HepG2 (cell line): ENCODE measurements at regions not wholly inside any gene's neighbourhood (a gene's known extent, or its start where the extent isn't known, plus 50 kb on each side); places are given as distances from the start of the nearest gene placed in this dataset.

Experiments
- ATAC-seq: fragments of 200-7000 bp; cut with Tn5 transposase; 3 replicates; pipeline ENCODE4 v1.9.1; 2020; ENCODE audit warnings: mild to moderate bottlenecking, moderate library complexity
- BruUV-seq: library from RNA; stranded (reverse); fragments of 400-500 nt; replicated peaks from 2 replicates; lab custom pipeline; 2021; lab: Mats Ljungman, UMichigan
- CTCF ChIA-PET: fragments of 300-600 bp; formaldehyde crosslinking; extraction: SDS; loops from one replicate; lab custom pipeline; 2021; ENCODE audit warnings: low total read pairs, inconsistent platforms, low intra/inter-chr PET ratio; lab: Yijun Ruan, JAX
- POLR2A ChIA-PET: fragments of 350-600 bp; sonication (Branson Sonifier 250); formaldehyde crosslinking; loops from one replicate; lab custom pipeline; 2020; ENCODE audit warnings: antibody characterized with exemption, inconsistent platforms; lab: Yijun Ruan, JAX
- DNase-seq: peaks from one replicate; pipeline ENCODE4 v3.0.0-alpha.2; 2015; ENCODE audit warnings: low spot score
- FAIRE-seq: peaks from 3 replicates; lab custom pipeline; 2011; peaks lifted over from hg19 to GRCh38; lab: Jason Lieb, UNC
- H2AFZ ChIP-seq: one replicate; pipeline ENCODE4 v1.6.1; 2011; ENCODE audit warnings: low read length, inconsistent platforms
- H3K27ac ChIP-seq: fragments of 300-600 bp; 3 replicates; pipeline ENCODE4 v1.8.0; 2011; ENCODE audit warnings: mixed run types, mild to moderate bottlenecking, mixed read lengths, low read length, inconsistent platforms; ENCODE audit not compliant: insufficient read depth; ENCODE audit errors: extremely low read length
- H3K27me3 ChIP-seq, 2 experiments: fragments of 200-600 bp in 1 of 2; 2 replicates in 1 of 2; 3 replicates in 1 of 2; pipeline versions ENCODE4 v1.6.0 to v1.8.0; 2011; ENCODE audit warnings: low read length in 2 of 2, mild to moderate bottlenecking in 2 of 2, moderate library complexity in 2 of 2, inconsistent platforms in 1 of 2; ENCODE audit not compliant: insufficient read depth in 2 of 2, control insufficient read depth in 1 of 2
- H3K36me3 ChIP-seq, 2 experiments: fragments of 200-600 bp in 1 of 2; replicated peaks in 1 of 2; 2 replicates in 1 of 2; 3 replicates in 1 of 2; pipeline versions ENCODE4 v1.5.1 to v1.8.0; 2011; ENCODE audit warnings: low read length in 2 of 2, inconsistent platforms in 1 of 2; ENCODE audit not compliant: insufficient read depth in 2 of 2, control insufficient read depth in 1 of 2
- H3K4me1 ChIP-seq: 2 replicates; pipeline ENCODE4 v1.5.1; 2012; ENCODE audit warnings: low read length, inconsistent platforms; ENCODE audit not compliant: insufficient read depth
- H3K4me2 ChIP-seq: 2 replicates; pipeline ENCODE4 v1.6.0; 2011; ENCODE audit warnings: low read depth, low read length, inconsistent platforms
- H3K4me3 ChIP-seq, 3 experiments: fragments of 200-600 bp in 1 of 3; sonication (generic), shearing (Covaris generic) in 1 of 3; replicated peaks in 1 of 3; 2 replicates each; pipeline ENCODE4 v1.5.1; 2011 to 2016; ENCODE audit warnings: low read length in 3 of 3, inconsistent platforms in 2 of 3, low read depth in 2 of 3, mild to moderate bottlenecking in 2 of 3, control low read depth in 1 of 3, mixed read lengths in 1 of 3; ENCODE audit not compliant: insufficient read depth in 1 of 3
- H3K79me2 ChIP-seq: one replicate; pipeline ENCODE4 v1.6.1; 2011; ENCODE audit warnings: low read length, inconsistent platforms; ENCODE audit not compliant: insufficient read depth
- H3K9ac ChIP-seq: 2 replicates; pipeline ENCODE4 v1.6.0; 2011; ENCODE audit warnings: mild to moderate bottlenecking, low read depth, low read length, inconsistent platforms; ENCODE audit not compliant: insufficient read depth
- H3K9me3 ChIP-seq: 2 replicates; pipeline ENCODE4 v1.5.1; 2012; ENCODE audit warnings: mild to moderate bottlenecking, low read length
- H4K20me1 ChIP-seq: 2 replicates; pipeline ENCODE4 v1.6.0; 2011; ENCODE audit warnings: inconsistent platforms, mild to moderate bottlenecking, low read length, moderate library complexity; ENCODE audit not compliant: insufficient read depth
- ARNT2 ChIP-seq: sonication (generic); formaldehyde crosslinking; IDR thresholded peaks from 2 replicates; pipeline ENCODE4 v1.8.0; 2022; ENCODE audit warnings: mild to moderate bottlenecking, low read depth, missing genetic modification reagents, moderate library complexity
- CENPX ChIP-seq: sonication (generic); formaldehyde crosslinking; IDR thresholded peaks from 2 replicates; pipeline ENCODE4 v1.9.0; 2021; ENCODE audit warnings: mild to moderate bottlenecking, missing genetic modification reagents, moderate library complexity
- EHMT2 ChIP-seq: fragments of 200-600 bp; sonication (generic); IDR thresholded peaks from 2 replicates; pipeline ENCODE4 v1.7.0; 2017; ENCODE audit warnings: antibody characterized with exemption, low read depth, low read length, borderline replicate concordance
- HOXA3 ChIP-seq: sonication (generic); formaldehyde crosslinking; IDR thresholded peaks from 2 replicates; pipeline ENCODE4 v1.5.0; 2020; ENCODE audit warnings: missing genetic modification reagents
- KLF16 ChIP-seq, 2 experiments: sonication (generic) in 1 of 2; formaldehyde crosslinking in 1 of 2; IDR thresholded peaks; 2 replicates each; pipeline versions ENCODE4 v1.6.1 to v1.8.0; 2016 to 2023; ENCODE audit warnings: missing genetic modification reagents in 2 of 2, missing compliant biosample characterization in 1 of 2
- MLXIP ChIP-seq: sonication (generic); formaldehyde crosslinking; IDR thresholded peaks from 2 replicates; pipeline ENCODE4 v1.9.0; 2021; ENCODE audit warnings: missing genetic modification reagents, borderline replicate concordance
- MTA3 ChIP-seq: sonication (generic); formaldehyde crosslinking; IDR thresholded peaks from 2 replicates; pipeline ENCODE4 v1.4.0; 2020; ENCODE audit warnings: missing genetic modification reagents
- NR2F2 ChIP-seq: IDR thresholded peaks from 2 replicates; pipeline ENCODE4 v1.6.1; 2012; ENCODE audit warnings: low read depth, inconsistent platforms, borderline replicate concordance
- PLSCR1 ChIP-seq: sonication (generic); formaldehyde crosslinking; IDR thresholded peaks from 2 replicates; pipeline ENCODE4 v1.5.0; 2020; ENCODE audit warnings: missing genetic modification reagents, mild to moderate bottlenecking, borderline replicate concordance
- PPARG ChIP-seq: conservative IDR thresholded peaks from 2 replicates; pipeline ENCODE4 v1.6.1; 2016; ENCODE audit warnings: missing biosample characterization, missing genetic modification reagents
- RAD21 ChIP-seq: fragments of 450-650 bp; formaldehyde crosslinking; IDR thresholded peaks from 2 replicates; pipeline ENCODE4 v1.5.0; 2020; ENCODE audit warnings: mild to moderate bottlenecking
- RFXANK ChIP-seq: IDR thresholded peaks from 2 replicates; pipeline ENCODE4 v1.6.1; 2016
- SRSF9 ChIP-seq: fragments of 200-400 bp; formaldehyde crosslinking; IDR thresholded peaks from 2 replicates; pipeline ENCODE4 v1.6.1; 2018; ENCODE audit warnings: borderline replicate concordance, mild to moderate bottlenecking, low read depth, low read length; ENCODE audit not compliant: insufficient read depth, poor library complexity, severe bottlenecking
- TFE3 ChIP-seq: IDR thresholded peaks from 2 replicates; pipeline ENCODE4 v1.6.1; 2016
- ZFX ChIP-seq: sonication (generic); formaldehyde crosslinking; IDR thresholded peaks from 2 replicates; pipeline ENCODE4 v1.4.0; 2020; ENCODE audit warnings: mild to moderate bottlenecking, low read depth, missing genetic modification reagents, moderate library complexity
- ZNF12 ChIP-seq: sonication (generic); formaldehyde crosslinking; IDR thresholded peaks from 2 replicates; pipeline ENCODE4 v1.5.0; 2020; ENCODE audit warnings: missing genetic modification reagents
- ZNF329 ChIP-seq: sonication (generic); formaldehyde crosslinking; IDR thresholded peaks from 2 replicates; pipeline ENCODE4 v1.9.0; 2021; ENCODE audit warnings: low read depth, mild to moderate bottlenecking, missing genetic modification reagents
- ZNF367 ChIP-seq: sonication (generic); formaldehyde crosslinking; IDR thresholded peaks from 2 replicates; pipeline ENCODE4 v1.4.0; 2020; ENCODE audit warnings: missing genetic modification reagents, borderline replicate concordance
- ZNF614 ChIP-seq: IDR thresholded peaks from 2 replicates; pipeline ENCODE4 v1.6.1; 2018; ENCODE audit warnings: missing biosample characterization, missing genetic modification reagents, inconsistent platforms, borderline replicate concordance
- ZZZ3 ChIP-seq: sonication (generic); formaldehyde crosslinking; IDR thresholded peaks from 2 replicates; pipeline ENCODE4 v1.4.0; 2020; ENCODE audit warnings: missing genetic modification reagents, mild to moderate bottlenecking, borderline replicate concordance
- WGBS: methylation state at CpG from one replicate; pipeline ENCODE4 v1.1.6; 2017; ENCODE audit warnings: low lambda C conversion rate; 5-methylcytosine and 5-hydroxymethylcytosine counted together
- in situ Hi-C: cut with HindIII; loops from 2 replicates; pipeline ENCODE4 v1.10.0; 2017; ENCODE audit warnings: low pct_unique_long_range_greater_than_20kb; ENCODE audit not compliant: extremely low pct_ligation_motif_present
- intact Hi-C: fragments of 100-400 bp; cut with micrococcal nuclease; formaldehyde crosslinking; loops from one replicate; pipeline ENCODE4 v1.10.0; 2022; ENCODE audit not compliant: unreplicated experiment

- TF ChIP-seq KLF16 (CRISPR knock-in tag; IDR thresholded peaks at IDR 0.05) (no peak), CENPX (CRISPR knock-in tag) (no peak), ZNF12 (CRISPR knock-in tag) (no peak), HOXA3 (CRISPR knock-in tag) (no peak), ZNF367 (no peak), TFE3 (CRISPR knock-in tag) (no peak), PPARG (no peak), ZZZ3 (CRISPR knock-in tag) (no peak), ZFX (CRISPR knock-in tag) (no peak), PLSCR1 (CRISPR knock-in tag) (no peak), ARNT2 (CRISPR knock-in tag) (no peak), RAD21 (CRISPR knock-in tag) (no peak), NR2F2 (no peak), ZNF614 (no peak), RFXANK (CRISPR knock-in tag) (no peak), SRSF9 (no peak), MLXIP (CRISPR knock-in tag) (no peak), ZNF329 (CRISPR knock-in tag) (no peak), MTA3 (no peak), EHMT2 (no peak)
- no TSS peak for BruUV-seq
- Histone ChIP-seq H3K4me1 (no peaks in the 10 kb centered on the region), H3K79me2 (no peaks in the 10 kb centered on the region), H4K20me1 (no peaks in the 10 kb centered on the region), H2AFZ (no peak overlapping the region), H3K4me2 (no peak overlapping the region), H3K9ac (no peak overlapping the region), H3K27me3 (peaks cover 0 to 2% of the 10 kb centered on the region in 2 experiments; a peak in 1 of 5 replicates), H3K4me3 (no peak overlapping the region), H3K36me3 (no peaks in the 10 kb centered on the region), H3K27ac (no peak overlapping the region), H3K9me3 (no peaks in the 10 kb centered on the region)
- 1% methylated on average over 5 of the region's 5 CpGs for WGBS
- ATAC-seq: no peak
- no peak for DNase-seq
- in situ Hi-C loops: no loop called here
- ChIA-PET CTCF (no interaction called here), POLR2A (no interaction called here)
- FAIRE-seq: no peak
- intact Hi-C loops: no loop called here
These were observed 150.6 kb upstream of the CELF4 start for GRCh38 chr18:37716106-37716735.
